GM18907 (cell line): ENCODE measurements at regions not wholly inside any gene's neighbourhood (a gene's known extent, or its start where the extent isn't known, plus 50 kb on each side); places are given as distances from the start of the nearest gene placed in this dataset.

ENCODE experiments used
- ATAC-seq: cut with Tn5 transposase; IDR thresholded peaks from one replicate; pipeline ENCODE4 v1.9.1; 2021; ENCODE audit warnings: mild to moderate bottlenecking, moderate library complexity; ENCODE audit not compliant: unreplicated experiment

- no peak for ATAC-seq
Observed at GRCh38 chr13:84528408-84529070, 646.3 kb upstream of the SLITRK1 start.

GRCh38 chr13:84525865-84526264, 643.6 kb upstream of the SLITRK1 start:
- ATAC-seq: no peak

GRCh38 chr13:84524586-84524985, 642.3 kb upstream of the SLITRK1 start:
- no peak for ATAC-seq

GRCh38 chr13:84500016-84500415, 617.7 kb upstream of the SLITRK1 start:
- no peak for ATAC-seq

- ATAC-seq: no peak
Observed at GRCh38 chr13:84497613-84498012, 615.3 kb upstream of the SLITRK1 start.

GRCh38 chr13:84491952-84492351, 609.7 kb upstream of the SLITRK1 start:
- no peak for ATAC-seq

- ATAC-seq: no peak
Observed at GRCh38 chr13:84487752-84488151, 605.5 kb upstream of the SLITRK1 start.

GRCh38 chr13:84481958-84482357, 599.7 kb upstream of the SLITRK1 start:
- no peak for ATAC-seq

GRCh38 chr13:84479656-84480055, 597.4 kb upstream of the SLITRK1 start:
- ATAC-seq: no peak

GRCh38 chr13:84470528-84470927, 588.3 kb upstream of the SLITRK1 start:
- no peak for ATAC-seq

- ATAC-seq: no peak
Observed at GRCh38 chr13:84466461-84466860, 584.2 kb upstream of the SLITRK1 start.

GRCh38 chr13:84460989-84461388, 578.7 kb upstream of the SLITRK1 start:
- ATAC-seq: no peak

GRCh38 chr13:84455143-84455905, 573.0 kb upstream of the SLITRK1 start:
- ATAC-seq: no peak

GRCh38 chr13:84447640-84447978, 565.3 kb upstream of the SLITRK1 start:
- ATAC-seq: no peak

GRCh38 chr13:84446972-84447639, 564.8 kb upstream of the SLITRK1 start:
- no peak for ATAC-seq

GRCh38 chr13:84445776-84446175, 563.5 kb upstream of the SLITRK1 start:
- ATAC-seq: no peak

GRCh38 chr13:84443463-84443862, 561.2 kb upstream of the SLITRK1 start:
- no peak for ATAC-seq

- ATAC-seq: no peak
Observed at GRCh38 chr13:84439108-84439507, 556.8 kb upstream of the SLITRK1 start.

- ATAC-seq: no peak
Observed at GRCh38 chr13:84433024-84433423, 550.8 kb upstream of the SLITRK1 start.

- ATAC-seq: no peak
Observed at GRCh38 chr13:84431646-84432045, 549.4 kb upstream of the SLITRK1 start.

- ATAC-seq: no peak
Observed at GRCh38 chr13:84430446-84430845, 548.2 kb upstream of the SLITRK1 start.

GRCh38 chr13:84430015-84430414, 547.7 kb upstream of the SLITRK1 start:
- ATAC-seq: no peak
